RWPE1 (cell line): ENCODE measurements at regions not wholly inside any gene's neighbourhood (a gene's known extent, or its start where the extent isn't known, plus 50 kb on each side); places are given as distances from the start of the nearest gene placed in this dataset.
"Not testable (repeated sequence)": the region's sequence is repeated elsewhere in the genome, so short reads cannot be mapped to it uniquely, and the experiment has no call there.

Experiments
- CTCF ChIA-PET: fragments of 350-600 bp; sonication (Branson Sonifier 250); formaldehyde crosslinking; extraction: SDS; loops from one replicate; lab custom pipeline; 2021; lab: Yijun Ruan, JAX
- POLR2A ChIA-PET: fragments of 400-600 bp; formaldehyde crosslinking; extraction: SDS; loops from one replicate; lab custom pipeline; 2020; ENCODE audit warnings: antibody characterized with exemption; ENCODE audit not compliant: low non-redundant PET; lab: Yijun Ruan, JAX
- DNase-seq: peaks from one replicate; pipeline ENCODE4 v3.0.0; 2012; ENCODE audit warnings: low spot score
- H3K27ac ChIP-seq: fragments of 450-650 bp; 2 replicates; pipeline ENCODE4 v1.5.1; 2017
- CTCF ChIP-seq: fragments of 450-650 bp; conservative IDR thresholded peaks from 2 replicates; pipeline ENCODE4 v1.5.1; 2017; ENCODE audit warnings: low read depth, mild to moderate bottlenecking

- DNase-seq, result no peak
- CTCF ChIA-PET, result no interaction called here
- TF ChIP-seq CTCF, result no peak
- POLR2A ChIA-PET, result no interaction called here
- no peak overlapping the region for H3K27ac ChIP-seq
Observed at GRCh38 chr14:46404865-46405811, 246.4 kb downstream of the RPL10L start.

- POLR2A ChIA-PET, H3K27ac ChIP-seq, CTCF ChIA-PET, DNase-seq: not testable (repeated sequence)
Observed at GRCh38 chr14:46402001-46402690, 249.4 kb downstream of the RPL10L start.

- no peak for TF ChIP-seq CTCF
- H3K27ac ChIP-seq, result no peak overlapping the region
- no peak for DNase-seq
- ChIA-PET POLR2A (no interaction called here), CTCF (no interaction called here)
Observed at GRCh38 chr14:46401066-46401465, 250.5 kb downstream of the RPL10L start.

- no peak for TF ChIP-seq CTCF
- no peak overlapping the region for H3K27ac ChIP-seq
- ChIA-PET CTCF (no interaction called here), POLR2A (no interaction called here)
- DNase-seq, result no peak
Observed at GRCh38 chr14:46399049-46399448, 252.5 kb downstream of the RPL10L start.

GRCh38 chr14:46384611-46385010 is 267.0 kb downstream of the RPL10L start:
- ChIA-PET CTCF (no interaction called here), POLR2A (no interaction called here)
- DNase-seq, result no peak

GRCh38 chr14:46381674-46382073 is 269.9 kb downstream of the RPL10L start:
- DNase-seq, result no peak
- no peak overlapping the region for H3K27ac ChIP-seq
- TF ChIP-seq CTCF, result no peak
- ChIA-PET POLR2A (no interaction called here), CTCF (no interaction called here)

More at GRCh38 chr14:46384611-46385010, 267.0 kb downstream of the RPL10L start:
- H3K27ac ChIP-seq, result no peak overlapping the region
- TF ChIP-seq CTCF, result no peak

GRCh38 chr14:46378248-46378647 is 273.3 kb downstream of the RPL10L start:
- ChIA-PET POLR2A (no interaction called here), CTCF (no interaction called here)
- no peak for DNase-seq
- no peak overlapping the region for H3K27ac ChIP-seq
- no peak for TF ChIP-seq CTCF
